ENCODE measurements at regions not wholly inside any gene's neighbourhood (a gene's known extent, or its start where the extent isn't known, plus 50 kb on each side); places are given as distances from the start of the nearest gene placed in this dataset.

DNA sequence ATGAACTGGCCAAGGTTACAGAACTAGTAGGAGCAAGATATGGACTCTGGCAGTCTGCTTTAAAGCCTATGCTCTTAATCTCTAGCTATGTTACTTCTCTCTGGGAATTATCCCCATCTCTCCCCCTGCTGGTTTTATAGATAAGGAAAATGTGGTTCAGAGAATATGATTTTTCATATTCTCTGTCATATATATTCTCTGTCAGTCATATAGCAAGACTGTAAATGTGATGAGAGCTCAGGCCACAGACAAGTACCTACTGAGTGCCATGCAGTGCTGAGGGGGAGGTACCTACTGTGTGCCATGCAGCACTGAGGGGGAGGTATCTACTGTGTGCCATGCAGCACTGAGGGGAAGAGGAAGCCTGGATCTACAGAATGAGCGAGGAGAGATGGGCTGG is 220.3 kb upstream of the FGGY start:
- TF ChIP-seq, protein P1, sequence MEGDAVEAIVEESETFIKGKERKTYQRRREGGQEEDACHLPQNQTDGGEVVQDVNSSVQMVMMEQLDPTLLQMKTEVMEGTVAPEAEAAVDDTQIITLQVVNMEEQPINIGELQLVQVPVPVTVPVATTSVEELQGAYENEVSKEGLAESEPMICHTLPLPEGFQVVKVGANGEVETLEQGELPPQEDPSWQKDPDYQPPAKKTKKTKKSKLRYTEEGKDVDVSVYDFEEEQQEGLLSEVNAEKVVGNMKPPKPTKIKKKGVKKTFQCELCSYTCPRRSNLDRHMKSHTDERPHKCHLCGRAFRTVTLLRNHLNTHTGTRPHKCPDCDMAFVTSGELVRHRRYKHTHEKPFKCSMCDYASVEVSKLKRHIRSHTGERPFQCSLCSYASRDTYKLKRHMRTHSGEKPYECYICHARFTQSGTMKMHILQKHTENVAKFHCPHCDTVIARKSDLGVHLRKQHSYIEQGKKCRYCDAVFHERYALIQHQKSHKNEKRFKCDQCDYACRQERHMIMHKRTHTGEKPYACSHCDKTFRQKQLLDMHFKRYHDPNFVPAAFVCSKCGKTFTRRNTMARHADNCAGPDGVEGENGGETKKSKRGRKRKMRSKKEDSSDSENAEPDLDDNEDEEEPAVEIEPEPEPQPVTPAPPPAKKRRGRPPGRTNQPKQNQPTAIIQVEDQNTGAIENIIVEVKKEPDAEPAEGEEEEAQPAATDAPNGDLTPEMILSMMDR (IDR thresholded peaks at IDR 0.05) = peak in 1 of 3 donors; percentile 28
- no peak for TF ChIP-seq POLR2A (IDR thresholded peaks at IDR 0.05)

All from ovary (tissue), 3 donors.